ENCODE measurements at regions not wholly inside any gene's neighbourhood (a gene's known extent, or its start where the extent isn't known, plus 50 kb on each side); places are given as distances from the start of the nearest gene placed in this dataset.

GRCh38 chr4:28310926-28311325 lies 1450.3 kb downstream of the STIM2 start:
- TF ChIP-seq POLR2A (IDR thresholded peaks at IDR 0.05) (no peak), CTCF (IDR thresholded peaks at IDR 0.05) (no peak), POLR2AphosphoS5 (IDR thresholded peaks at IDR 0.05) (no peak)
